KMS-11 (cell line): ENCODE measurements at regions not wholly inside any gene's neighbourhood (a gene's known extent, or its start where the extent isn't known, plus 50 kb on each side); places are given as distances from the start of the nearest gene placed in this dataset.

Source experiments
- H2AFZ ChIP-seq: fragments of 200-600 bp; sonication (generic); 2 replicates; pipeline ENCODE4 v1.6.1; 2016; ENCODE audit warnings: antibody characterized with exemption, mixed run types, low read depth
- H3K27ac ChIP-seq: fragments of 200-600 bp; sonication (generic); 2 replicates; pipeline ENCODE4 v1.6.1; 2016; ENCODE audit warnings: mild to moderate bottlenecking, mixed run types
- H3K27me3 ChIP-seq: fragments of 200-600 bp; sonication (generic); 2 replicates; pipeline ENCODE4 v1.6.1; 2017; ENCODE audit warnings: mild to moderate bottlenecking, low read depth, mixed run types, moderate library complexity; ENCODE audit not compliant: insufficient read depth
- H3K36me3 ChIP-seq: fragments of 200-600 bp; sonication (generic); 2 replicates; pipeline ENCODE4 v1.6.1; 2017; ENCODE audit warnings: mild to moderate bottlenecking, mixed run types; ENCODE audit not compliant: insufficient read depth
- H3K4me1 ChIP-seq: fragments of 200-600 bp; sonication (generic); 2 replicates; pipeline ENCODE4 v1.6.1; 2016; ENCODE audit warnings: mild to moderate bottlenecking, low read depth, mixed run types; ENCODE audit not compliant: poor library complexity, severe bottlenecking
- H3K4me2 ChIP-seq: fragments of 200-600 bp; sonication (generic); 2 replicates; pipeline ENCODE4 v1.7.0; 2016; ENCODE audit warnings: mild to moderate bottlenecking, mixed run types
- H3K4me3 ChIP-seq: fragments of 200-600 bp; sonication (generic); IDR thresholded peaks from 2 replicates; pipeline ENCODE4 v1.6.1; 2017; ENCODE audit warnings: low read depth, low read length, mixed read lengths; ENCODE audit not compliant: insufficient read depth
- H3K79me2 ChIP-seq: fragments of 200-600 bp; sonication (generic); 2 replicates; pipeline ENCODE4 v1.6.1; 2016; ENCODE audit warnings: low read depth, mixed run types; ENCODE audit not compliant: insufficient read depth
- H3K9ac ChIP-seq: fragments of 200-600 bp; sonication (generic); 2 replicates; pipeline ENCODE4 v1.6.1; 2016; ENCODE audit warnings: mild to moderate bottlenecking, mixed run types
- H4K20me1 ChIP-seq: fragments of 200-600 bp; sonication (generic); 2 replicates; pipeline ENCODE4 v1.6.1; 2016; ENCODE audit warnings: mild to moderate bottlenecking, mixed run types; ENCODE audit not compliant: insufficient read depth
- CTCF ChIP-seq: fragments of 200-600 bp; sonication (generic); conservative IDR thresholded peaks from 2 replicates; pipeline ENCODE4 v1.6.1; 2017; ENCODE audit warnings: low read depth, mild to moderate bottlenecking, antibody characterized with exemption, low read length, moderate library complexity, mixed read lengths

GRCh38 chr1:83625646-83626045 lies 373.3 kb downstream of the TTLL7 start:
- H3K4me1 ChIP-seq, result no peaks in the 10 kb centered on the region
- no peak overlapping the region for H3K27ac ChIP-seq
- no peaks in the 10 kb centered on the region for H3K36me3 ChIP-seq
- no peak overlapping the region for H3K4me2 ChIP-seq
- H3K27me3 ChIP-seq, result no peaks in the 10 kb centered on the region
- H4K20me1 ChIP-seq, result no peaks in the 10 kb centered on the region
- no peak overlapping the region for H3K4me3 ChIP-seq
- H2AFZ ChIP-seq, result no peak overlapping the region
- H3K9ac ChIP-seq, result no peak overlapping the region
- no peak for TF ChIP-seq CTCF
- no peaks in the 10 kb centered on the region for H3K79me2 ChIP-seq

GRCh38 chr1:83620016-83620415 lies 378.9 kb downstream of the TTLL7 start:
- no peaks in the 10 kb centered on the region for H3K4me1 ChIP-seq
- no peak overlapping the region for H2AFZ ChIP-seq
- H3K9ac ChIP-seq, result no peak overlapping the region
- no peaks in the 10 kb centered on the region for H4K20me1 ChIP-seq
- no peaks in the 10 kb centered on the region for H3K36me3 ChIP-seq
- H3K4me3 ChIP-seq, result no peak overlapping the region
- no peaks in the 10 kb centered on the region for H3K27me3 ChIP-seq
- no peak overlapping the region for H3K4me2 ChIP-seq
- no peaks in the 10 kb centered on the region for H3K79me2 ChIP-seq
- no peak overlapping the region for H3K27ac ChIP-seq
- no peak for TF ChIP-seq CTCF

DNA sequence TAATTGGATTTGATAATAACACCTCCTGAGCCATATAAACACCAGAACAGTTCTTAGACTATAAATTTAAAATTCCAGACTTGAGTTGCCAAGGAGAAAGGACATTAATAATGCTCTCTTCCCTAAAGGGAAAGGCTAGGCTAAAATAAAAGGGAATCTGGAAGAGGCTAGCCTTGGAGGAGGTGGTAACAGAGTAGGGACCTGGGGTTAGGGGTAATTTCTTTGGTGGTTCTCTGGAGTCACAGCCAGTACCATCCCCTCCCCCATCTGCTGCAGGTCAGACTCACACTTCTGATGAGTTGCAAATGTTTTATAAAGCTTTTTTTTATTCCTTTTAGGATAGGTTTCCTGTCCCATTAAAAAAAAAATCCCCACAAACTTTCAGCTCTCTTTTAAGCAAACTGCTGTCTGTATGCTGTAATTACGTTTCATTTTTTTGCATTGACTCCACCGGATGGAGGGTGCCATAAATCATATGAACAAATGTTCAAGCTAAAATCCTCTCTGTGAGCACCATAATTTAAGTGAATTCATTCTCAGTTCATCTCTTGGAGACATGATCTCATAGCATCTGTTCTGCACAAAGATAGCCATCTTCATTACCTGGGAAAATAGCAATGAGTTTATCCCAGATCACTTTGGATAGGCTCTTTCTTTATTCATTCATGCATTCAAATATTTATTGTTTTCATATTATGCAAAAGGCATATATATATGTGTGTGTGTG lies 379.6 kb downstream of the TTLL7 start:
- Histone ChIP-seq H3K9ac (no peak overlapping the region), H3K79me2 (no peaks in the 10 kb centered on the region), H3K4me1 (no peaks in the 10 kb centered on the region), H3K36me3 (no peaks in the 10 kb centered on the region), H3K27me3 (no peaks in the 10 kb centered on the region), H2AFZ (no peak overlapping the region), H4K20me1 (no peaks in the 10 kb centered on the region), H3K4me2 (no peak overlapping the region), H3K27ac (no peak overlapping the region), H3K4me3 (no peak overlapping the region)
- TF ChIP-seq CTCF, result no peak

DNA sequence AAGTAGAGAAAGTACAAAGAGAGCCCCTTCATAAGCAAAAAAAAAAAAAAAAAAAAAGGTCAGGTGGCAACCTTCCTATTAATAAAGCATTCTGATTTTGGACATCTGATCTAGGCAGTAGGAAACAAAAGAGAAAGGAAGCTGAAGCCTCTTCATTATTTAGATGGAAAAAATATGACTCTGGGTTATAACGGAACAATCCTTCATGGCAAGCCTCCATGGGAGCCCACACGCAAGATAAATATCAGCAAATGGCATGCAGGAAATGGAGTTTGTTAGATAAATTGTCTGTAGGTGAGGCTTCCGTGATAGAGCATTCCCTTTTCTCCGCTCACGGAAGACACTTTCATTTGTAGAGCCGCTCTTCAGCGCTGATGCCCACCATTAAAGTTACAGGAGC lies 381.0 kb downstream of the TTLL7 start:
- Histone ChIP-seq H3K4me3 (no peak overlapping the region), H4K20me1 (no peaks in the 10 kb centered on the region), H3K27me3 (no peaks in the 10 kb centered on the region), H3K27ac (no peak overlapping the region), H3K36me3 (no peaks in the 10 kb centered on the region), H3K4me2 (no peak overlapping the region), H3K79me2 (no peaks in the 10 kb centered on the region), H3K9ac (no peak overlapping the region), H3K4me1 (no peaks in the 10 kb centered on the region), H2AFZ (no peak overlapping the region)
- no peak for TF ChIP-seq CTCF
